ENCODE measurements at regions not wholly inside any gene's neighbourhood (a gene's known extent, or its start where the extent isn't known, plus 50 kb on each side); places are given as distances from the start of the nearest gene placed in this dataset.

- DNase-seq (ENCODE audit: low read depth, low spot score) = no peak
- POLR2A ChIA-PET = no interaction called here
- CTCF ChIA-PET = no interaction called here
- no peak for TF ChIP-seq CTCF (IDR thresholded peaks at IDR 0.05; ENCODE audit: insufficient read depth, low read length, missing control alignments)
- H3K4me3 ChIP-seq (ENCODE audit: low read depth, low read length) = no peak overlapping the region
These were observed 60.0 kb upstream of the NUDT10 start for GRCh38 chrX:51272638-51273037.

- CTCF ChIA-PET = no interaction called here
- POLR2A ChIA-PET = no interaction called here
- no peak for TF ChIP-seq CTCF (IDR thresholded peaks at IDR 0.05; ENCODE audit: insufficient read depth, low read length, missing control alignments)
- H3K4me3 ChIP-seq (ENCODE audit: low read depth, low read length) = no peak overlapping the region
- DNase-seq (ENCODE audit: low read depth, low spot score) = no peak
These were observed 50.8 kb upstream of the NUDT10 start for GRCh38 chrX:51281758-51282318.

Data from AG04449 (cell line).